H9 (cell line): ENCODE measurements at regions not wholly inside any gene's neighbourhood (a gene's known extent, or its start where the extent isn't known, plus 50 kb on each side); places are given as distances from the start of the nearest gene placed in this dataset.

Experiments
- DNase-seq: peaks from one replicate; pipeline ENCODE4 v3.0.0-alpha.2; 2017
- H2AFZ ChIP-seq: one replicate; pipeline ENCODE4 v1.6.1; 2013; ENCODE audit warnings: mild to moderate bottlenecking, low read length, control low read depth, moderate library complexity
- H2AK5ac ChIP-seq: 2 replicates; pipeline ENCODE4 v1.6.1; 2013; ENCODE audit warnings: low read length, control low read depth, mixed read lengths; ENCODE audit not compliant: insufficient read length
- H2BK120ac ChIP-seq: one replicate; pipeline ENCODE4 v1.6.1; 2013; ENCODE audit warnings: low read depth, mild to moderate bottlenecking, low read length, control low read depth, inconsistent platforms; ENCODE audit not compliant: poor library complexity, severe bottlenecking
- H2BK12ac ChIP-seq: 2 replicates; pipeline ENCODE4 v1.6.1; 2013; ENCODE audit warnings: low read length, control low read depth, mixed read lengths, low read depth; ENCODE audit not compliant: insufficient read length
- H2BK15ac ChIP-seq: 2 replicates; pipeline ENCODE4 v1.6.1; 2013; ENCODE audit warnings: low read depth, low read length, control low read depth
- H2BK20ac ChIP-seq: one replicate; pipeline ENCODE4 v1.6.1; 2013; ENCODE audit warnings: low read depth, mild to moderate bottlenecking, low read length, control low read depth, inconsistent platforms; ENCODE audit not compliant: poor library complexity, severe bottlenecking
- H2BK5ac ChIP-seq: 2 replicates; pipeline ENCODE4 v1.6.1; 2013; ENCODE audit warnings: low read length, control low read depth, mixed read lengths; ENCODE audit not compliant: insufficient read length
- H3K14ac ChIP-seq: 2 replicates; pipeline ENCODE4 v1.6.1; 2013; ENCODE audit warnings: low read length, control low read depth; ENCODE audit not compliant: insufficient read depth
- H3K18ac ChIP-seq: 2 replicates; pipeline ENCODE4 v1.6.1; 2013; ENCODE audit warnings: low read depth, mild to moderate bottlenecking, mixed read lengths, low read length, control low read depth; ENCODE audit not compliant: insufficient read length
- H3K23ac ChIP-seq: 2 replicates; pipeline ENCODE4 v1.6.1; 2013; ENCODE audit warnings: low read length, control low read depth, mixed read lengths, low read depth; ENCODE audit not compliant: insufficient read length
- H3K23me2 ChIP-seq: 2 replicates; pipeline ENCODE4 v1.6.1; 2013; ENCODE audit warnings: low read depth, mild to moderate bottlenecking, mixed read lengths, low read length, control low read depth; ENCODE audit not compliant: insufficient read length, poor library complexity, severe bottlenecking
- H3K27ac ChIP-seq: 2 replicates; pipeline ENCODE4 v1.5.1; 2013; ENCODE audit warnings: low read length, control low read depth, mixed read lengths, low read depth; ENCODE audit not compliant: insufficient read length
- H3K27me3 ChIP-seq: 2 replicates; pipeline ENCODE4 v1.6.1; 2013; ENCODE audit warnings: low read length, control low read depth, inconsistent platforms; ENCODE audit not compliant: insufficient read depth
- H3K4ac ChIP-seq: 2 replicates; pipeline ENCODE4 v1.6.1; 2013; ENCODE audit warnings: low read depth, mild to moderate bottlenecking, control low read depth, inconsistent platforms, low read length, moderate library complexity
- H3K4me1 ChIP-seq: 2 replicates; pipeline ENCODE4 v1.6.1; 2013; ENCODE audit warnings: low read length, control low read depth, inconsistent platforms; ENCODE audit not compliant: insufficient read depth
- H3K4me2 ChIP-seq: 2 replicates; pipeline ENCODE4 v1.6.1; 2013; ENCODE audit warnings: low read length, control low read depth, mixed read lengths; ENCODE audit not compliant: insufficient read length, insufficient read depth
- H3K56ac ChIP-seq: 2 replicates; pipeline ENCODE4 v1.6.1; 2013; ENCODE audit warnings: low read depth, mild to moderate bottlenecking, mixed read lengths, low read length, control low read depth; ENCODE audit not compliant: insufficient read length
- H3K79me1 ChIP-seq: 2 replicates; pipeline ENCODE4 v1.6.1; 2013; ENCODE audit warnings: low read depth, mild to moderate bottlenecking, moderate library complexity, low read length, control low read depth, inconsistent platforms; ENCODE audit not compliant: insufficient read depth, poor library complexity, severe bottlenecking
- H3K79me2 ChIP-seq: 2 replicates; pipeline ENCODE4 v1.6.1; 2013; ENCODE audit warnings: low read length, control low read depth, inconsistent platforms; ENCODE audit not compliant: insufficient read depth
- H3K9ac ChIP-seq: 2 replicates; pipeline ENCODE4 v1.6.1; 2013; ENCODE audit warnings: low read length, control low read depth, mixed read lengths; ENCODE audit not compliant: insufficient read length; ENCODE audit errors: extremely low read depth
- H3K9me3 ChIP-seq: one replicate; pipeline ENCODE4 v1.6.1; 2013; ENCODE audit warnings: low read depth, low read length, inconsistent platforms; ENCODE audit not compliant: control insufficient read depth
- H3T11ph ChIP-seq: one replicate; pipeline ENCODE4 v1.6.1; 2013; ENCODE audit warnings: mild to moderate bottlenecking, low read length, control low read depth, inconsistent platforms
- H4K20me1 ChIP-seq: one replicate; pipeline ENCODE4 v1.6.1; 2013; ENCODE audit not compliant: control insufficient read depth, insufficient read length, insufficient read depth
- H4K5ac ChIP-seq: 2 replicates; pipeline ENCODE4 v1.6.1; 2013; ENCODE audit warnings: low read depth, mild to moderate bottlenecking, mixed read lengths, low read length, control low read depth; ENCODE audit not compliant: insufficient read length
- H4K8ac ChIP-seq: replicated peaks from 2 replicates; pipeline ENCODE4 v1.6.1; 2013; ENCODE audit warnings: low read length, control low read depth, mixed read lengths, low read depth; ENCODE audit not compliant: insufficient read length
- H4K91ac ChIP-seq: 2 replicates; pipeline ENCODE4 v1.6.1; 2013; ENCODE audit warnings: low read depth, mild to moderate bottlenecking, moderate library complexity, mixed read lengths, low read length, control low read depth; ENCODE audit not compliant: insufficient read length
- H3K27ac Mint-ChIP-seq, 3 experiments: 2 replicates in 2 of 3; 3 replicates in 1 of 3; pipeline ENCODE4 v1.8.0; 2020 to 2021; ENCODE audit warnings: mixed read lengths in 3 of 3, mild to moderate bottlenecking in 1 of 3, moderate library complexity in 1 of 3
- H3K27me3 Mint-ChIP-seq: 2 replicates; pipeline ENCODE4 v1.8.0; 2021; ENCODE audit warnings: low read depth, mild to moderate bottlenecking, moderate library complexity, mixed read lengths
- H3K36me3 Mint-ChIP-seq, 3 experiments: 2 replicates in 2 of 3; 3 replicates in 1 of 3; pipeline ENCODE4 v1.8.0; 2020 to 2021; ENCODE audit warnings: low read depth in 3 of 3, mixed read lengths in 3 of 3; ENCODE audit not compliant: insufficient read depth in 1 of 3
- H3K4me1 Mint-ChIP-seq, 2 experiments: 2 replicates each; pipeline ENCODE4 v1.8.0; 2020; ENCODE audit warnings: mixed read lengths in 2 of 2
- H3K4me3 Mint-ChIP-seq, 2 experiments: 2 replicates in 1 of 2; 3 replicates in 1 of 2; pipeline ENCODE4 v1.8.0; 2020 to 2021; ENCODE audit warnings: mild to moderate bottlenecking in 2 of 2, mixed read lengths in 2 of 2, moderate library complexity in 1 of 2
- H3K9me3 Mint-ChIP-seq, 2 experiments: 2 replicates in 1 of 2; 3 replicates in 1 of 2; pipeline ENCODE4 v1.8.0; 2020; ENCODE audit warnings: mild to moderate bottlenecking in 2 of 2, mixed read lengths in 2 of 2, moderate library complexity in 1 of 2
- CTCF ChIP-seq: fragments of 200-600 bp; sonication (generic); conservative IDR thresholded peaks from 3 replicates; pipeline ENCODE4 v1.8.0; 2021; ENCODE audit warnings: antibody characterized with exemption, mild to moderate bottlenecking
- WGBS: extraction: QIAGEN DNeasy Blood & Tissue Kit; methylation state at CpG from one replicate; pipeline ENCODE4 v1.1.7; 2013; ENCODE audit warnings: missing lambda C conversion rate, low lambda C conversion rate, mixed read lengths; ENCODE audit not compliant: insufficient read length; ENCODE audit errors: extremely low coverage; 5-methylcytosine and 5-hydroxymethylcytosine counted together

GRCh38 chr1:83756984-83757717, 241.8 kb downstream of the TTLL7 start:
- no peak overlapping the region for H2BK20ac ChIP-seq
- no peaks in the 10 kb centered on the region for H3K23me2 ChIP-seq
- H4K20me1 ChIP-seq, result no peaks in the 10 kb centered on the region
- no peak overlapping the region for H2AK5ac ChIP-seq
- no peak overlapping the region for H2AFZ ChIP-seq
- no peaks in the 10 kb centered on the region for H3K9me3 ChIP-seq
- no peaks in the 10 kb centered on the region for H3K27me3 Mint-ChIP-seq
- H3K23ac ChIP-seq, result no peak overlapping the region
- no peak overlapping the region for H4K5ac ChIP-seq
- no peak for DNase-seq
- no peak overlapping the region for H2BK12ac ChIP-seq
- H3K4me1 ChIP-seq, result peaks cover 3% of the 10 kb centered on the region; the same call in 1 of the 2 replicates
- no peak overlapping the region for H2BK120ac ChIP-seq
- no peak overlapping the region for H3K18ac ChIP-seq
- H3K79me1 ChIP-seq, result no peaks in the 10 kb centered on the region
- whole genome bisulfite sequencing, result no CpG with 5 or more reads among the region's 8 CpGs
- H3K27ac Mint-ChIP-seq, result no peak overlapping the region; a peak in 1 of 7 replicates
- H3K79me2 ChIP-seq, result no peaks in the 10 kb centered on the region
- no peaks in the 10 kb centered on the region for H3K36me3 Mint-ChIP-seq
- no peak overlapping the region for H4K8ac ChIP-seq
- H3K9ac ChIP-seq, result no peak overlapping the region
- H3K27me3 ChIP-seq, result no peaks in the 10 kb centered on the region
- H2BK15ac ChIP-seq, result no peak overlapping the region
- H4K91ac ChIP-seq, result no peak overlapping the region
- TF ChIP-seq CTCF, result no peak
- no peak overlapping the region for H3K14ac ChIP-seq
- H3K27ac ChIP-seq, result no peak overlapping the region
- H3K4ac ChIP-seq, result no peak overlapping the region
- H2BK5ac ChIP-seq, result no peak overlapping the region
- H3K4me3 Mint-ChIP-seq, result no peak overlapping the region
- no peak overlapping the region for H3K4me2 ChIP-seq
- H3K4me1 Mint-ChIP-seq, result peaks cover 20 to 21% of the 10 kb centered on the region in 2 experiments
- H3K9me3 Mint-ChIP-seq, result no peaks in the 10 kb centered on the region; a peak in 1 of 5 replicates
- no peak overlapping the region for H3K56ac ChIP-seq
- H3T11ph ChIP-seq, result no peak overlapping the region
